ENCODE measurements at regions not wholly inside any gene's neighbourhood (a gene's known extent, or its start where the extent isn't known, plus 50 kb on each side); places are given as distances from the start of the nearest gene placed in this dataset.

- no peak for DNase-seq
Measured at GRCh38 chr16:82488460-82488859, 138.3 kb upstream of the CDH13 start.

DNA sequence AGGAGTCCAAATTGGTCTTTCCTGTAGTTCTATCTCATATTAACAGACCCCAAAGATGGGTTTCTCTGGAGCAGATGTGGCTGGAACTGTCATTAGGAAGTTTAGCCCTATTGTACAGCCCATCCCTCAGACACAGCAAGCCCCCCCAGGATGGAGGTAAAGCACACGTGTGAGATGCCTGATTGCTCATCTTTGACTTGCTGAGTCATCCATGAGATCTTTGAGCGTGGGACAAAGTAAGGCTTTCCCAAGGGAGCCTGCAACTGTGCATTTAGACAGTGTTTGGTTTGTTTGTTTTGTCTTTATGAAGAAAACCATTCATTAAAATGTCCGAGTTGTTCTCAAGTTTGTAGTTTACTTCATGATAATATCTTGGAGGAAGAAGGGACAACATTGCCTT lies 145.3 kb upstream of the CDH13 start:
- DNase-seq: no peak

DNA sequence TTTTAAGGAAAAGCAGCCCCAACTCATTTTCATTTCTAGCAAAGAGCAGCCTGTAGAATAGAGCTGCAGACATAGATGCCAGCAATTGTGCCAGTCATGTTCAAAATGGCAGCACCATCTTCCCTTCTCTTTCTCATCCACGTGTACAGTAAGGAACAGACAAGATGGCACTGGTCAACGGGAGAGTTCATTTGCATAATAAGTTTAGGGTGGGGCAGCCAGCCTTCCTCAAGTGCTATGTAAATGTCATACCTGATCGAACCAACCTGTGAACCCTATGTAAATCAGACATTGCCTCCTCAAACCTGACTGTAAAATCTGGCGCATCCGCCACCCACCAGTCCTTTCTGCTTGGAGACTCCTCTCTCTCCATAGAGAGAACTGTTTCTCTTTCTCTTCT lies 150.0 kb upstream of the CDH13 start:
- no peak for DNase-seq

DNA sequence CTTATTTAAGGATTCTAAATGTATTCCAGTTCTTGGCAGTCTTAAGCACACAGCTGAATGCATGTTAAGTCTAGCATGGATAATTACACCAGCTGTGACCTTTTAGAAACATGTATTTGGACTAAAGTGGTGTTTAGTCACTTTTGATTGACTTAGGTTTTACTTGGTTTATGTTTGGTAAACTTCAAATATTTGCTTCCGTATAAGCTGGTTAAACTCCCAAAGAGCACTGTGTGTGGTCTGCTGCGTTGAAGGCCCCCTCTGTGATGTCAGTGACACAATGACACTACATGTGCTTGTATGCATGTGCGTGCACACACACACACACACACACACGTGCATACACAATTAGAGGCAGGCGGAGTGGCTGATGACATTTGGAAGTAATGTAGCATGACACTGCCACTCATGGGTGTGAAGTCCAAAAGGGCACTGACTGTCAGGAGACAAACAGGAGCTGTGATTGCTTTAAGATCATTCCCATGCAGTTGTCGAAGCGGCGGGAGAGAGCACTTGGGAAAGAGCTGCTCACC lies 156.1 kb upstream of the CDH13 start:
- DNase-seq: no peak

DNA sequence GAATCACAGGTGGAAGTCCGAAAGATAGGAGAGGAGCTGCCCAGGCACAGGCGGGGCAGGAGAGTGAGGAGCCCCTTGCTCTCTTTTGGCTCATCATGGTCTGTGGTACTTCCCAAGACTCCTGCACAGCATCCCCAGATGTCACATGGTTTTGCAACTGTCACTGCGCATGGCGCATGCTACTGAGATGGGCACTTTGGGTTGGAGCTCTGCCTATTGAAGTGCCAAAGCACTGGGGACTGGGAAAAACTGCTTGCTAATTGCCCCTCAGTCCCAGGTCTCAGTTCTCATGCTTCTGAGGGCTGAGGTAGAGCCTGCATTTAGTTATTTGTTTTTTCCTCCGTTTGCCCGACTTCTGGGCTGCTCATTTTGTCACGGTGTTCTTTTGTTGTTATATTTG lies 156.8 kb upstream of the CDH13 start:
- DNase-seq: no peak

GRCh38 chr16:82464187-82464586 lies 162.6 kb upstream of the CDH13 start:
- no peak for DNase-seq

DNA sequence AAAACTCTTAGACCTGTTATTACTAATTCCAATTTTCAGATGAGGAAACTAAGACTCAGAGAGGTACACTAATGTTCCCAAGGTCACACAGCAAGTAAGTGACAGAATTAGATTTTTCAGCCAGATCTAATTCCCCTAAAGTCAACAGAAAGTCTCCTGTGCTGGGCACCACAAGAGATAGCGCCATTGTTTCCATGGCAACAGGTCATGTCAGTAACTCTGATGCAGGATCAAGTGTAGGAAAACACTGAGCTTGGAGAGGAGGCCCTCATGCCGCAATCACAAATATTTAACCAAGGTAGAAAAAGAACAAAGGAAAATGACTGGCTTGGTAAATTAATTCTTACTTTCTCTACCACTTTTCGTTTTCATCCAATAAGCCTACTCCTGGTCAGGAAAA lies 166.0 kb upstream of the CDH13 start:
- DNase-seq: no peak

DNA sequence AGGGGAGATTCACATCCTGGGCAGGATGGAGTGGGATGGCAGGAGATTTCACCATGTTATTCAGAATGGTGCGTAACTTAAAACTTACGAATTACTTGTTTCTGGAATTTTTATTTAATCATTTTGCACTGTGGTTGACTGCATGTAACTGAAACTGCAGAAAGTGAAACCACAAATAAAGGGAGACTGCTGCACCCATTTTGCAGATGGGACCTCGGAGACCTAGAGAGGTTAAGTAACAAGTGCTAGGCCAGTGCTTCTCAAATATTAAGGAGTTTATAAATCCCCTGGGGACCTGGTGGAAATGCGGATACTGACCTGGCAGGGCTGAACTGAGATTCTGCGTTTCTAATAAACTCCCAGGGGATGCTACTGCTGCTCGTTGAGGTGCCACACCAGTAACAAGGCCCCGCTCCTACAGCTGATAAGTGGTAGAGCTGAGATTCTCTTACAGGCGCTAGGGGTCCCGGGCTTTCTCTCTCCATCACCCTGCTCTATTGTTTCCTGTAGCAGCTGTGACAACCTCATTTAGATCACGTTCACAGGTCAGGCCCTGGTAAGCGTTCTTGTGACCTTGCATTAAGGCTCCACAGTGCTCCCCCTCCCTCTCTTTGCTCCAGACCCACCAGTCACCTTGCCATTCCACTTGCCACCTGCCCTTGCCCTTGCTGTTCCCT lies 167.1 kb upstream of the CDH13 start:
- no peak for DNase-seq

DNA sequence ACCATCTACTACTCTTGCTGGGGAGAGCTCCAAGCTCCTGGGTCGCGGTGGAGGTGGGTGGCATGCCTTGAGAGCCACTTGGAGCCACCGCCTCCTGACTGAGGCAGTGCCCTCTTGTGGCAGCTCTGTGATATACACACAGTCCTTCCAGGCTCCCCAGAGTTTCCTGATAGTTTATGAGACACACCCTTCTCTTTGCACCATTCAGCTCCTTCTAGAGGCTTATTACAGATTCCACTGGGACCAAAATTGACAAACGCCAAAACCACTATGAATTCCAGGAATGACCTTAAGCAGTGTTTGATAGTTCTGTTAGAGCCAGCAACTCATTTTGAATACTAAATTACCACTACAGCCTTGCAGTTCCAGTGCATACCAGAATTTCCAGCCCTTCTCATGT lies 170.1 kb upstream of the CDH13 start:
- no peak for DNase-seq

DNA sequence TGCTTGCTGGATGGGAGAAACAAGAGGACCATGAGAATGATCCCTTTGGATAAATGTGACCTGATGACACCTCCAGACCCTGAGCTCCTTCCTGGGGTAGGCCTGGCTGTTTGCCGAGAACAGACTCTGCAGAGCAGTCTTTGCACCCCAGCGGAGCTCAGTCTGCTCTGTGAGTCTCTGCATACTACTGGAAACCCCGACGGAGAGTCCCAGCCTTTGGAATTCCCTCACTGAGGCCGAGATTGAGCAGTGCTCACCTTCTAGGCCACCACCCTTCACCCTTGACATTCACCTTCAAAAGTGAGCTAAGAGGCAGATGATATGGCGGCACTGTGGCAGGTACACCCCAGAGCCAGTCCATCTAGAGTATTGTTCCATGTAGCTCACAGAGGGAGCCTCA lies 172.2 kb upstream of the CDH13 start:
- no peak for DNase-seq

DNA sequence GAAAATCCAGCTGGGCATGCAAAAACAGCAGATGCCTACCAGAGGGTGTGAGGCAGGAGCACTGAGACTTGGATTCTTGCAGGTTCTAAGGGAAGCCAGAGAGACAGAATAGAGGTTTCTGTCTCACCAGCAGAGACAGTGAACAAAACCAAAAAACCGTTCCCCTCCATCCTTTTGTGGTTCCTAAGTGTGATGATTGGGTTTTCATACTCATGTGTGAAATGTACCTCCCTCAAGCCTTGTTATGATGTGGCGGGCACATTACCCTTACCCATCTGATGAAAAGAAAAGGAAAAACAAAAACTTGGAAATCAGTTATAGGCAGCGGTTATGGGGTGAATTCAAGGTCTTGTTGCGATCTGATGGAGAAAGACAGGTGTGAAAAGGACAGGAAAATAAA lies 172.6 kb upstream of the CDH13 start:
- no peak for DNase-seq

GRCh38 chr16:82452004-82452756 lies 174.6 kb upstream of the CDH13 start:
- no peak for DNase-seq

DNA sequence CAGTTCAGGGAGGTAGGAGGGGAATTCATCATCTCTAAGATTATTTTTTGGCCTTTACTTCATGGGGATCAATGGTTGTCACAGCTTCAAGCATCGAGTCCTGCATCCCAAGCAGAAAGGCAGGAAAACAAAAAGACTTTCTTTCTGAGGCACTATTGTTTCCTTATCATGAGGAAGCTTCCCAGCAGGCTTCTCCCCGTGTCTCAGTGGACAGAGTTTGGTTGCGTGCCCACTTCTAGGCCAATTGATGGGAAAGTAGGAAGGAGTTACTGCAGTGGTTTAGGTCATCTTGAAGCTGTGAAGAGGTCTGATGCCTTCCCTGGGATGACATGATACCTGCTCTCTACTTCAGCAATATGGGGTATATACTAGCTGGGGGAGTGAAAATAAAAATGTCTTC lies 175.3 kb upstream of the CDH13 start:
- DNase-seq: no peak

GRCh38 chr16:82440336-82440735 lies 186.4 kb upstream of the CDH13 start:
- DNase-seq: no peak

GRCh38 chr16:82439678-82440293 lies 187.0 kb upstream of the CDH13 start:
- DNase-seq: no peak

DNA sequence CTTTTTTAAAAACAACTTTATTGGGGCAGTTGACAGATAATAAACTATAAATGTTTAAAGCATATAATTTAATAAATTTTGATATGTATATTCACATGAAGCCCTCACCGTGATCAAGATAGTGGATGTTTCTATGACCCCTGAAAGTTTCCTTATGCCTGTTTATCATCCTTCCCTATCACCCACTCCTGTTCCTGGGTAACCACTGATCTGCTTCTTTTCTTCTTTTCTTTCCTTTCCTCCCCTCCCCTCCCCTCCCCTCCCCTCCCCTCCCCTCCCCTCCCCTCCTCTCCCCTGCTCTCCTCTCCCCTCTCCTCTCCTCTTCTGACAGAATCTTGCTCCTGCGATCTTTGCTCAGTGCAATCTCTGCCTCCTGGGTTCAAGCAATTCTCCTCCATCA lies 193.7 kb upstream of the CDH13 start:
- no peak for DNase-seq

- DNase-seq: no peak
Measured at GRCh38 chr16:82432261-82432660, 194.5 kb upstream of the CDH13 start.

GRCh38 chr16:82425661-82426060 lies 201.1 kb upstream of the CDH13 start:
- no peak for DNase-seq

DNA sequence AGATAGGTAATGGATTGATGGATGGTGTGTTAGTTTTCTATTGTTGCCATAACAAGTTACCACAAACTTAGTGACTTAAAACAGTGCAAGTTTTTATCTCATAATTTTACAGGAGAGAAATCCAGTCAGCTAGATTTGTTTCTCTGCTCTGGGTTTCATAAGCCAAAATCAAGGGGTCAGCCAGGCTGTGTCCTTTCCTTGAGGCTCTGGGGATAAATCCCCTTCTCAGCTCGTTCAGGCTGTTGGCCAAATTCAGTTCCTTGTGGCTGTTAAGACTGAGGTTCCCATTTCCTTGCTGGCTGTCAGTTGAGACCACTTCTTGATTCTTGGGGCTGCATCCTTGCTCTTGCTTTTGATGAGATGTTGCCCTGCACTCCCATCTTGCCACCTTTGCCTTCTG lies 204.9 kb upstream of the CDH13 start:
- DNase-seq: no peak

DNA sequence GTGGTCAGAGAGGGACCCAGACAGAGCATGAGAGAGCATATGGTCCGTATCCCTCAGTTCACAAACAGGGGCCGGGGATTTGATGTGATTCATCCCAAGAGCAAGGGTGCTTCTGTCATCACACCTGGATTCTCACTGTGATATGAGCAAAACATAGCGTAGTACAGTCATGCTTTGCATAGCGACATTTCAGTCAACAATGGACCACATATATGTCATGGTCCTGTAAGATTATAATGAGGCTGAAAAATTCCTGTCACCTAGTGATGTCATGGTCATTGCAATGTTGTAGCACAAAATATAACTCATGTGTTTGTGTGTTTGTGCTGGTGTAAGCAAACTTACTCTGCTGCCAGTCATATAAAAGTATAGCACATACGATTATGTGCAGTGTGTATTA lies 207.4 kb upstream of the CDH13 start:
- no peak for DNase-seq

DNA sequence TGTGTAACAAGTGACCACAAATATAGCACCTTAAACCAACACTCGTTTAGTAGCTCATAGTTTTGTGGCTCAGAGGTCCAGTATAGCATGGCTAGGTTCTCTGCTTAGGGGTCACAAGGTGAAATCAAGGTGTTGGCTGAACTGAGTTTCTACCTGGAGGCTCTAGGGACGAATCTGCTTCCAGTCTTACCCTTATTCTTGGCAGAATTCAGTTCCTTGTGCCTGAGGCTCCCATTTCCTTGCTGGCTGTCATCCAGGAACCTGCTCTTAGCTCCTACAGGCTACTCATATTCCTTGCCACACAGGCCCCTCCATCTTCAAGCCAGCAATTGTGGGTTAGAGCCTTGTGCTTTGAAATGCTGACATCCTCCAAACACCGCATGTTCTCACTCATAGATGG lies 212.3 kb upstream of the CDH13 start:
- no peak for DNase-seq

DNA sequence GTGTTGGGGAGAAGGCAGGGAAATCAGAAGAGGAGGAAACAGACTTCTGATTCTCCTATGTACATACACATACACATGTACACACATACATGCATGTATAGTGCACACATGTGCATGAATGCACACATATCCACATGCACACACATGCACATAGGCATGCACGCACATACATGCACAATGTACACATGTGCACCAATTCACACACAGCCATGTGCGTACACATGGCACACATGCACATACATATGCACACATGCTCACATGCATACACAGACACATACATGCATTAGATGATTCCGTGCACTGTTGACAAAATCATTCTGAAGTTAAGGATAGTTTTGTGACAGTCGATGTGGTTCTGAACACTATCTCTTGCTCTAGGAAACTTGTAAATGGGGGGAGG lies 214.0 kb upstream of the CDH13 start:
- no peak for DNase-seq

DNA sequence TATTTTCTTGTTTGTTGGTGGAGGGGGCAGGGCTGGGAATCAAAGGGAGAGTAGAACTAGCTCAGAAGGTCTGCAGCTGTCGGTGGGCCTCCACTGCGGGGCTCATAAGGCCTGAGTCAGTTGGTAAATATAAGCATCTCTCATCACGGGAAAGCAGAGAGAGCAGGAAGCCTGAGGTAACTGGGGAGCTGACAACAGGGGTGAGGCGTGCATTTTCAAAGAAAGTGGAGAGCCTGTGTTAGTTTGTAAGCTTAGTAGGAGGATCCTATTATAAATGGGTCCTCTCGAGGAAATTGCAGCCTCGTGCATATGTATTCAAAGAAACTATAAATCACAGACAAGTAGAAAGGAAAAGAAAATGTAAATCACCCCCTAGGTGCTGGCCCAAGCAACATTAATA lies 221.0 kb upstream of the CDH13 start:
- no peak for DNase-seq

GRCh38 chr16:82404586-82405315 lies 222.0 kb upstream of the CDH13 start:
- no peak for DNase-seq

Data from NCI-H1436 treated with DMSO at 0.1 percent for 48 hours (cell line).